HG02571 (cell line): ENCODE measurements at regions not wholly inside any gene's neighbourhood (a gene's known extent, or its start where the extent isn't known, plus 50 kb on each side); places are given as distances from the start of the nearest gene placed in this dataset.
"Not testable (repeated sequence)": the region's sequence is repeated elsewhere in the genome, so short reads cannot be mapped to it uniquely, and the experiment has no call there.

ENCODE experiments used
- ATAC-seq: cut with Tn5 transposase; IDR thresholded peaks from one replicate; pipeline ENCODE4 v1.9.1; 2021; ENCODE audit warnings: mild to moderate bottlenecking, moderate library complexity; ENCODE audit not compliant: unreplicated experiment

DNA sequence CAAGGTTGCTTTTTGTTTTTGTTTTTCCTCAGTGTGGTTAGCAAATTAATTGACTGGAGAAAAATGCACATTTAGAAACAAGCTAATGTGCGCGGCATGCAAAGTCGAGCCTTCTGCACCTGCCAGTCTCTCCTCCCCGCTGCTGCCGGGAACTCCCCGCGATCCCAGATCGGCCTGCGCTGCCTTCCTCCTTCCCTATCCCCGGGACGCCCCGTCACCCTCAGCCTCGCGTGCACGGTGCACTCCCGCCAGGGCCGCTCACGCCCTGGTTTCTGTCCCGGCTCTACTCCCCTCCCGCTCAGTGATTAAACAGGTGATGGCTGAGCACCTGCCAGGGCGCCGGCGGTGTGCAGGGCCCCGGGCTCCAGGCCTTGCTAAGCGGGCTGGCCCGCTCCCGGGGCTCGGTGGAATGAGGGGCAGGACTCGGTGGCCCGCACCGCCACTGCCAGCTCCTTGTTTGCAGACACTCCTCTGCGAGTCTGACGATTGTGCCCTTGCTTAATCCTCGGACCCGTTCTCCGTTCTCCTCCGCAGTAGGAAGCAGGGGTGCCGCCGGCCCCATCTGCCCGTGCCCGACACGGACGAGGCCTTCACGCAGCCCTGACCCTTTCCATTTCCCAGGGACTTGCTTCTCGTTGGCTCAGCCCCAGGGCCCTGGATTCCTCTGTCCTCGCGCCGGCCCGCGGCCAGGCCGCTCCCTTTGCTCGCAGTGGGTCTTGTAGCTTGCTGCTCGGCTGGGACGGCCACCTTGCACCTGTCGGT lies 143.4 kb downstream of the TRIML1 start:
- no peak for ATAC-seq

DNA sequence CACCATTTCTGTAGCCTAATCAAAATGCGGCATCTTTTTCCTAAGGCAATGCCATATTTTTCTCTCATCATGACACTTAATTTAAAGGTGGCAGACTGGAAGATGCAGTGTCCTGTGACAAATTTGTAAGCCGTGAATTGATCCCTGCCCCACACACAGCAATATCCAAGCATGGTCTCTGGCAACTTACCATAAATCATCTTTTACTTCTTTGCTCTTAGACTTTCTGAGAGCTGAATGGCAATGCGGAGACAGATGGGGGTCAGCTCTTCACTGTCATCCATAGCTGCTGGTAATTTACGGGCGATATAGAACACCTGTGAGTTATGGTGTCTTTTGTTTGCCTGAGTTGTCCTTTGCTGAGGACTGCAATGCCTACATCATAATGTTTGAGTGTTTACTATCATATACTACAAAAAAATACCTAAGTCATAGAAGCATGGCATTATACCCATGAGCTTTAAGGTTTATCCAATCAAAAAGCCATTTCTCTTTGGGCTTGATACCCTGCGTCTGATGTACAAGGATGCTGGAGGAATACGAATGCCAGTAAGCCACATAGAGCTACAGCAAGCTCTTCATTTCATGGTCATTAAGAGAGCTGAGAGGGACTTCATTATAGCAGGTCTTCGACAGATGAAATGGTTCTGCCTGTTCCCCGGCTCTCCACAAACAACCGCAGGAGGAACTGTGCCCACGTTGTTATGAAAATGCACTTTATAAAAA lies 148.1 kb downstream of the TRIML1 start:
- ATAC-seq, result no peak

DNA sequence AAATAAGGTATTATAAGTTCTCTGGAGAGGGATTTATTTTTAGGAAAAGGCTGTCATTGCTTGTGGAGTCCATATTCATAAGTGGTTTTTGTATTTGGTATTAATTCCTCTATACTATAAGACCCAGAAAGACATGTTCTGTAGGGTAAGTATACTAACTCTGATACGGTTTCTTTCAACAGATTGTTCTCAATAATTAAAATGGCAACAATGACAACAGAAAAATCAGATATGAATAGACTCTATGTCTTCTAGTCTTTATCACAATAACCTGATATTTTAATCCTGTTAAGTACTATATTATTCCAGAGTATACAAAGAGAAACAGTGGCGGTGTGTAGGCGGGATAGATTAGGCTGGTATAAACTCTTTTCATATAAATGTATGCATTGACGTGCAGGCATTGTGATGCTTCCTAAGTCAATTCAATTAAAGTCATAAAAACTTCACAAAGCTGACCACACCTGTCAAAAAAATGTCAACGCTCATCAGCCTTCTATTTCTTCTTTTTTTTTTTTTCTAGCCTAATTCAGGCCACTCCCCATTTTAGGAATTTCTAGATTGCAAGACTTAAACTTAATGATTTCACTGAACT lies 150.4 kb downstream of the TRIML1 start:
- no peak for ATAC-seq

DNA sequence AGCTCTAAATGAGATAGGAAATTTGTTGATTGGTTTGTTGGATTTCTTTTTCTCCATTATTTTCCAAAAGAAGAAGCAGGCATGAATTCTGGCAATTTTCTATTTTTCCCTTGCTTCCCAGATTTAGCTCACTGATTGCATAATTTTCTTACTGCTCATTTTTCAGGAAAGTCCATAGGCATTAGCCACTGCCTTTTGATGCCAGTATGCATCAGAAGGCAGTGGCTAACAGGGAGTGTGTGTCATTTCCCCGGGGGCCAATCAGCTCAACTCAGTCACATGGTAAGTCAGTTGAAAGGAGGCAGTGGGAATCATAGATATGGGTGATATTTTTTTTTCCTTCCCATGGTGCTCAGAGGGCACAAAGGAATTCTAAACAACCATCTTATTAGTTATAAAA lies 156.7 kb downstream of the TRIML1 start:
- no peak for ATAC-seq

DNA sequence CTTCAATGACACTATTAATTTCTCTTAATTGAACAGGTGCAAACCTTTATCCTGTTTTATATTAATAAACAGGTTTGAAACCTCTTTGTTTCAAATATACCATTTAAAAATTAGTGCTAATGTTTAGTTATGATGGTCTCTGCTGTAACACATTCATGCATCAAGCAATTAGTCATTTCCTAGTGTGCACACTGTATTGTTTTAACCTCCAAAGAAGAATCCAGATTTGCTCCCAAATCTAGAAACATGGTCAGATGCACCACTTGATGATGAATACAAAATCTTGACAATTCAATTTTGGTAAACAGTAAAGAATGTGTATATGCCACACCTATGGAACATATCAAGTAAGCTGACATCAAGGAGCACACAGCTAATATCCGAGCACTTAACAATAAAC lies 157.1 kb downstream of the TRIML1 start:
- no peak for ATAC-seq

DNA sequence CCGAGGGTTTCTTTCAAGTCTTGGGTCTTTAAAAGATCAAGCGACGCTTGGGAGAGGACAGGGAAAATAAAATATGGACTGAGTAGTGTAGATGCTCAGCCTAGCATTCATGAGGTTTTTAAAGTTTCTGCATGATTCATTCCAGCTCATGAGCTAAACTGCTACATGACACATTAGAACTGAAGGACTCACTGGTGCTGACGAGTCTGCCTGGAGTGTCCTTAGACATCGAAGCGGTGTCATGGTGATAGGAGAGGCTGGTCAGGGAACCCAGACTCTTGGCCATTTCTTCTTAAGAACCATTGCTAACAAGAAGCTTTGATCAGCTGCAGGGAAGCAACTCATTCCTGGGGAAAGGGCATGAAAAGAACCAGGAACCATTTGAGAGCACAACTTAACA lies 158.6 kb downstream of the TRIML1 start:
- no peak for ATAC-seq

DNA sequence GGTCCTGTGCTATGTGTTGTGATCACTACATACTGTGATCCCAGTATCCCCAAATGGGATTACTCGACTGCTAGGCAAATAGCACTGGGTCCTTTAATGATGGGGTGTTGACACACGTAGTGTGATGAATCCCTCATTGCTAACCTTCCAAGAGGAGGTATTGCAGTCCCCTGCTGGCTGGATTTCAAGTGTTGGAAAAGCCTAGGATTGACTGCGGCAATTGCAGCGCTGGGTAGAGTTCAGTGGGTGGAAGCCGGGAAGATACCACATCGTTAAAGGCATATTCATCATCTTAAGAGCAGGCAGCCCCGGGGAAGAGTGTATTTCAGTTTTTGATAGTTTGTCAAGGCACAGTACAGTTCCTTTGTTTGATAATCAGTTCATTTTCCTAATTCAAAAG lies 159.9 kb downstream of the TRIML1 start:
- no peak for ATAC-seq

DNA sequence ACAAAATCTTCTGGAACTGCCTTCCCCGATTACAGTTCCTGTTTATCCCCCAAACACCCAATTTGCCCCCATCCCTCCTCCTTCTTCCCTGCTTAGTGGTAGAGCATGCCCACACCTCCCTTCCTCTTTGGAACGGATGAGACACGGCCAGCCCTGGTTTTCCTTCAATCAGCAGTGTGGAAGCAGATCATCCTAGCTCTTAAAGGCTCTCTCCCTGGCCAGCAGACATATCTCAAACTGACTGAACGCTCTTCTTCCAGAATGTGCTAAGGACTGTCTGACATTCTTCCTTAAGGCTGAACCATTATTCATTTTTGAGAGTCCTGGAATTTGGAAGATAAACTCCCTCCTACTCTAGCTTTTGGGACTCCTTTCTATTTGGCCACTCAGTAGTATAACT lies 161.1 kb downstream of the TRIML1 start:
- ATAC-seq, result no peak

DNA sequence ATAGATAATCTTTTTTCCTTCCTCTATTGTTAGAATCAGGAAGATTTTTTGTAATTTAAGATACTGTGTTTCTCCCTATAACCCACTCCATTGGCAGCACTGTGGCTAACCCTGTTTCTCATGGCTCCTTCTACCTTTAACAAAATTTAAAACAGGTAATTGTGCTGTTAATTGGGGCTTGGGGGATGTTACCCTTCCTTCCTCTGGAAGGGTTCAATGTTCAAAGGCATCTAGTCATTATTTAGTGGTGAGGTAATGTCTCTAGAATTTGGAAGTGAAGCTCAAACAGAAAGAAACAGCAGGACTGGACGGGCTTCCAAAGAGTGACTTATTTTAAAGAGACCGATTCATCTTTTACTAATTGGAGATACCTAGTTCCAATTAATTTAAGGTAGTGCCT lies 166.4 kb downstream of the TRIML1 start:
- no peak for ATAC-seq

DNA sequence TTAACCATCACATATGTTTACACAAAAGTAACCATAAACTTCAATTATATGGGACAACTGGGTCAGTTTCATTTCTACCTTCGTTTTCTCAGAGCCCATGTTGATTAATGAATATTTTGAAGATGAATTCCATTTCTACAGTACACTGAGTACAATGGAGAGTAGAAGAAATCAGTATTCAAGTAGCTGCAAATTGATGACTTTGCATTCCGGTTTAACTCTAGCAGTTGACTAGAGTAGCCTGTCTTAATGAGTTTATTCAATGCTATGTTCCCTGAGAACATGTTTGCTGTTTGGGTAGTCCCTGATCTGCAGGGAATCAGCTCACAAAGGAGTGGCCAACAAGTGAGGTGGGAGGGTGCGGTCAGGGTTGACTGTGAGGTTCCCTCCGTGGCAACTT lies 168.3 kb downstream of the TRIML1 start:
- no peak for ATAC-seq

DNA sequence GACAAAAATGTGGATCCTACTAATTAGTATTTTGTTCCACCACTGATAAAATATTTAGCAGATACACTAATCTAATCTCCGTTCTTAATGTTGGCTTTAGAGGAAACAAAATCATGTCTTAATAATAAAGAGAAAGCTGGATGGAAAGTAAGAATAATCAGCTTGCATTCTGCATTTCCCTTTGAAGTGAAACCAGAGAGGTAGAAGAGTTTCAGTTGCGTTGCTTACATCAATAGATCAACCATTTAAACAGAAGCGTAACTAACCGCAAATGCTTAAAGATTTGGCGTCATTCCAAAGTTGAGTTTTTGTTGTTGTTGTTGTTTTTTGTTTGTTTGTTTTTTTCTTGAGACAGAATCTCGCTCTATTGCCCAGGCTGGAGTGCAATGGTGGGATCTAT lies 168.9 kb downstream of the TRIML1 start:
- no peak for ATAC-seq

DNA sequence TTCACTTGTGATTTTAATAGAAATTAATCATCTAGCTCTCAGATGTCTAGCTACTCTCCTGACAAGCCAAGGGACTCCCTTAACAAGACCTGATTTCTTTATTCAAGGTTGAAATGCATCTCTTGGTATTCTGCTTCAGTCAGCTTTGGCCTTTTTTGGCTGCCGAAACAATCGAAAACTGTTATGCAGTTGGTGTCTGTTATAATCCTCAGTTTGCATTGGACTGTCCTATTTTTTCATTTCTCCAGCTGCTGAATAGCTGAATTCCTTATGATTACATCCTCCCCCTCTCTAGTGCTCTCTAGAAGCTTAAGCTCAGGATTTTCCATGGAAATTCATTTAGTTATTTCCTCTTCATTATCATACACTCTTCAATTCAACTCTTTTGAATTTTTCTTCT lies 177.2 kb downstream of the TRIML1 start:
- ATAC-seq, result no peak

DNA sequence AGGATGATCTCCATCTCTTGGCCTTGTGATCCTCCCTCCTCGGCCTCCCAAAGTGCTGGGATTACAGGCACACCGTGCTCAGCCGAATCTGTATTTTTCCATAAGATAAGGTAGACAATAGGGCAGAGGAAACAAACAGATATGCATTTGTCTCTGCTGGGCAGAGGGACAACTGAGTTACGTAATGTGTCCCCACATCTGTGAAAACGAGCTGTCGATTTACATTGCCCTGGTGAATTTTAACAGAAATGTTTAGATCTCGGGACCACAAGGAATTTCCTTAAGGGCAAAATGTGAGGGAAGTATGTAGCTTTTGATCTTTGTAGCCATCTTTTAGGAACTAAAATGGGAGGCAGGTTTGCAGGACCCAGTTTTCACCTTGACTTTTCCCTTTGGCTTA lies 189.7 kb downstream of the TRIML1 start:
- no peak for ATAC-seq

DNA sequence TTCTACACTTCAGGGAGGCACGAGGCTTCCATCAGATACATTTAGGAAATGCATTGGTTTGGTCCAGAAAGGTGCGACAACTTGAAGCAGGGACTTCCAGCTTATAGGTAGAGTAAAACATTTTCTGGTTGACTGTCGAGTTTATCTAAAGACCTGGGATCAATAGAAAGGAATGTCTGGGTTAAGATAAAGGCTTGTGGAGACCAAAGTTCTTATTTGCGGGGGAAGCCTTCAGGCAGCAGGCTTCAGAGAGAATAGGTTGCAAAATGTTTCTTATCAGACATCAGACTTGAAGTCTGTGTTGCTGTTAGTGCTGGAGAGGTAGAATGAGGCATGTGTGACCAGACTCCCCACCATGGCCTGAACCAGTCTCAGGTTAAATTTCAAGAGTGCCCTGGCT lies 190.3 kb downstream of the TRIML1 start:
- ATAC-seq, result no peak

DNA sequence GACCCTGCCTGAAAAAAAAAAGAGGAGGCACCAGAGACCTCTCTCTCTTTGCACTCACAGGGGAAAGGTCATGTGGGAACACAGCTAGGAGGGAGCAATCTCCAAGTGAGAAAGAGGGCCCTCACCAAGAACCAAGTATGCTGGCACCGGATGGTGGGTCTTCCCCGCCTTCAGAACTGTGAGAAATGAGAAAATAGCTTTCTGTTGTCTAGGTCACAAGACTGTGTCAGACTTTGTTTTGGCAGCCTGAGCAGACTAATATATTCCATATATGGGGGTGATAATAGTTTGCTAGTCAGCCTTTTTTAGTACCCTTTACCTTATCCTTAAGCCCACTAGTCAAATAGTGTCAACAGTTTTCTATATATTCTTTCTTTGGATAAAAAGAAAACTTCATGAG lies 193.0 kb downstream of the TRIML1 start:
- ATAC-seq, result no peak

DNA sequence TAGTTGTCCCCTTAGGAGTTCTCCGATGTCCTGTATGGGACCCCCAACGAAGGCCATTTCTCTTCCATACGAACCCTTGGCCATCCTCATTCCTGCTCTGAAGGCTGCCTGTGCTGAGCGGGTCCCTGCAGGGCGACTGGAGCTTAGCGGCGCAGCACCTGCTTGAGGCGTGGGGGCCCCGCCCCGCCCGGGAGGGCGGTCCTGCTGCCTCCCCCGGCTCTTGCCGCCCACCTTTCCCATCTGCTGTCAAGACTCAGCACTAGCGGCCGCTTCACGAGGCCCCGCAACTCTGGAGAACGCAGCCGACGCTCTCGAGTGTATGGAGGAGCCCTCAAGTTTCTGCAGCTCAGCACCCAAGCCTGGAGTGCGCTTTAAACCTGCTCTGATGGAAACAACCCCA lies 197.7 kb downstream of the TRIML1 start:
- ATAC-seq, result no peak

DNA sequence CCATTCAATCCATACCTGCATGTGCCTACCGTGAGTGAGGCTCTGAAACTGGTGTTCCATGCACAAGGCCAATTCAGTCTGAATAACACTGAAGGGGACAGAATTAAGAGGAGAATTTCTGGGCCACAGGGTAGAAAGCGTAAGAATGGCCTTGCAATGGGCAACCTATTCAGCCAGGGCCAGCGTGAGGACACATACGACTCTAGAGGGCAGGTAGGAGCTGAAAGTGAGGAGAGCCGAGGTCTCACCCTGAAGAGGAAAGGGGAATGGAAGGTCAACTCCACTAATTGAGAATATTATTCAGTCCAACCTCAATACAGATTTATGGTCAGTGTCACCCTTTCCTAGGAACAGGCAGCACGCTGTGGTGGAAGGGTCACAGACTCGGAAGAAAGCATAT lies 202.2 kb downstream of the TRIML1 start:
- no peak for ATAC-seq

DNA sequence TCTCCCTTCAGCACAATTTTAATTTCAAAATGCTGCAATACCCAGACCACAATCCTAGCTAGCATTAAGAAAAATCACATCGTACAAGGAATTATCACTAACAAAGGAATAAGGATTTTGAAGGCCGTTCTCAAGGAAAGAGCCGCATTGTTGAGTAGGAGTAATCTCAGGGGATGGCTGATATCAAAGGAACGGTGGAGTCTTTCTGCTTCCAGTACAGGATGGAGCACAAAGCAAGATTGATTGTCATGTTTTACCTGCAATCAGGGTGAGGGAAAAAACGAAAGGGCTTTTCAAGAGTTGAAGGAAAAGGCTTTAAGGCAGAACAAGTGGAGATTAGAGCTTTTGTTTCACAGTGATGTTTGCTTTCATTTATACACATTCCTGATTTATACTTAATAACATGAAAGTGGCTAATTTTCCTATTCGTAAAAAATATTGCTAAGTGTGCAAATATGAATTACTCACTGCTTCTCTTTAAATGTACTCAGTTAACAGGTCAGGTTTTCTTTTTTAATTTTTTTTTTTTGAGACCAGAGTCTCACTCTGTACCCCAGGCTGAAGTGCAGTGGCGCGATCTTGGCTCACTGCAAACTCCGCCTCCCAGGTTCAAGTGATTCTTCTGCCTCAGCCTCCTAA lies 207.0 kb downstream of the TRIML1 start:
- ATAC-seq, result no peak

DNA sequence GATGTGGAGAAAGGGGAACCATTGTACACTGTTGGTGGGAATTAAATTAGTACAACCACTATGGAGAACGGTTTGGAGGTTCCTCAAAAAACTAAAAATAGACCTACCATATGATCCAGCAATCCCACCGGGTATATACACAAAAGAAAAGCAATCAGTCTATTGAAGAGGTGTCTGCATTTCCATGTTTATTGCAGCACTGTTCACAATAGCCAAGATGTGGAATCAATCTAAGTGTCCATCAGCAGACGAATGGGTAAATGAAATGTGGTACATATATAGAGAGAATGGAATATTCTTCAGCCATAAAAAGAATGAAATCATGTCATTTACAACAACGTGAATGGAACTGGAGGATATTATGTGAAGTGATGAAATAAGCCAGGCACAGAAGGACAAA lies 208.1 kb downstream of the TRIML1 start:
- ATAC-seq, result no peak

DNA sequence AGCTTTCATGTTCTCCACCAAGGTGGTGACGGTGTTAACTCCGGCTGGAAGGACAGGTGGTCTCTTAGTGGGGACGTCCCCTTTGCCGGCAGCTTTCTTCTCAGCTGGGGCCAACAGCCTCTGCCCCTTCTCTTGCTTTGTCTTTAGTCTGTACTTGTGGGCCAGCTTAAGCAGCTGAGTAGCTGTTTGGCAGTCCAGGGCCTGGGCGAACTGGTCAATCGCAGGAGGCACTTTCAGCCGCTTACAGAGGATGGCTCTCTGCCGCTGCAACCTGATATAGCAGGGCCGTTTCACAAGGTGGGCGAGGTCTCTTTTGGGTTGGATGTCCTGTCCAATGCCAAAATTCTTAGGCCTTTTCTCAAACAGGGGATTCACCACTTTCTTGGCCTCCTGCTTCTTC lies 210.3 kb downstream of the TRIML1 start:
- ATAC-seq, result not testable (repeated sequence)

DNA sequence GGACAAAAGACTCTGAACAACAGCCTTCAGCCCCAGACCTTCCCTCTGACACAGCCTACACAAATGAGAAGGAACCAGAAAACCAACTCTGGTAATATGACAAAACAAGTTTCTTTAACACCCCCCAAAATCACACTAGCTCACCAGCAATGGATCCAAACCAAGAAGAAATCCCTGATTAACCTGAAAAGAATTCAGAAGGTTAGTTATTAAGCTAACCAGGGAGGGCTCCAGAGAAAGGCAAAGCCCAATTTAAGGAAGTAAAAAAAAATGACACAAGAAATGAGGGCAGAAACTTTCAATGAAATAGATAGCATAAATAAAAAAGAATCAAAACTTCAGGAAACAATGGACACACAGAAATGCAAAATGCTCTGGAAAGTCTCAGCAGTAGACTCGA lies 224.0 kb downstream of the TRIML1 start:
- no peak for ATAC-seq

DNA sequence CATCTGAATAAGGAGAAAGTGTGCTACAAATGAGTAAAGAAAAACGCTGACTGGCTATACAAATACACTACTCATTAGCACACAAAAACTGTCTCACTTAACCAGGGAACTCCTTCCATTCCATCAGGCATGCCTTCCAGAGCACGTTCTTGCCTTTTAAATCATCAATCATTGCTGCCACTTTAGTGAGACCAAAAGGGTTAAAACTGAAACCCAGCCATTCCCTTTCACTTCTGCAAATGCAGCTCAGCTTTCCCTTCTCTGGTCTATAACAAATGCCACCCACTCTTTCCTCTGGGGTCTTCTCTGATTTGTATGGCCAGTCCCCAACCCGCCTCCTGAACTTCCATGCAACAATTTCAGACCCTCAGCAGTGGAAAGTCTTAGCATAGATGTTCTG lies 231.5 kb downstream of the TRIML1 start:
- no peak for ATAC-seq
